PC-3 (cell line): ENCODE measurements at regions not wholly inside any gene's neighbourhood (a gene's known extent, or its start where the extent isn't known, plus 50 kb on each side); places are given as distances from the start of the nearest gene placed in this dataset.
A peak's percentile ranks its signal among the peaks of the same experiment; 100 is the strongest.

ENCODE experiments used
- ATAC-seq: fragments of 200-7000 bp; cut with Tn5 transposase; 2 replicates; pipeline ENCODE4 v1.9.1; 2020; ENCODE audit warnings: mild to moderate bottlenecking, moderate library complexity
- BruUV-seq: library from RNA; stranded (reverse); fragments of 400-500 nt; replicated peaks from 2 replicates; lab custom pipeline; 2021; lab: Mats Ljungman, UMichigan
- CTCF ChIA-PET: fragments of 300-600 bp; sonication (Branson Sonifier 250); formaldehyde crosslinking; loops from one replicate; lab custom pipeline; 2022; ENCODE audit warnings: antibody characterized with exemption; lab: Charles Lee
- POLR2A ChIA-PET: fragments of 300-600 bp; sonication (Branson Sonifier 250); formaldehyde crosslinking; loops from one replicate; lab custom pipeline; 2022; ENCODE audit warnings: antibody characterized with exemption; ENCODE audit not compliant: unreplicated experiment; lab: Charles Lee
- DNase-seq: peaks from one replicate; pipeline ENCODE4 v3.0.0-alpha.2; 2015
- H2AFZ ChIP-seq: fragments of 300-600 bp; sonication (generic); 2 replicates; pipeline ENCODE4 v1.6.0; 2016; ENCODE audit warnings: antibody characterized with exemption, low read length
- H3F3A ChIP-seq: fragments of 300-600 bp; sonication (generic); one replicate; pipeline ENCODE4 v1.6.0; 2017; ENCODE audit warnings: antibody characterized with exemption, low read length, control low read depth, mild to moderate bottlenecking; ENCODE audit not compliant: unreplicated experiment
- H3K27ac ChIP-seq: fragments of 300-600 bp; sonication (generic); 2 replicates; pipeline ENCODE4 v1.5.1; 2016; ENCODE audit warnings: mild to moderate bottlenecking, low read length
- H3K27me3 ChIP-seq: fragments of 300-600 bp; sonication (generic); 2 replicates; pipeline ENCODE4 v1.6.1; 2016; ENCODE audit warnings: low read length, mixed read lengths
- H3K36me3 ChIP-seq: fragments of 300-600 bp; sonication (generic); 2 replicates; pipeline ENCODE4 v1.6.1; 2016; ENCODE audit warnings: low read depth, mixed run types, low read length, mixed read lengths
- H3K4me1 ChIP-seq: fragments of 300-600 bp; sonication (generic); 2 replicates; pipeline ENCODE4 v1.5.1; 2016; ENCODE audit warnings: low read length; ENCODE audit not compliant: insufficient read depth
- H3K4me2 ChIP-seq: fragments of 300-600 bp; sonication (generic); 2 replicates; pipeline ENCODE4 v1.6.0; 2016; ENCODE audit warnings: low read length
- H3K4me3 ChIP-seq: fragments of 300-600 bp; sonication (generic); 2 replicates; pipeline ENCODE4 v1.5.1; 2016; ENCODE audit warnings: mild to moderate bottlenecking, low read length, mixed read lengths
- H3K79me2 ChIP-seq: fragments of 300-600 bp; sonication (generic); 2 replicates; pipeline ENCODE4 v1.6.1; 2017; ENCODE audit warnings: low read length, mixed read lengths
- H3K9ac ChIP-seq: fragments of 300-600 bp; sonication (generic); 2 replicates; pipeline ENCODE4 v1.6.0; 2016; ENCODE audit warnings: mild to moderate bottlenecking, low read length
- H3K9me2 ChIP-seq: fragments of 300-600 bp; sonication (generic); replicated peaks from 2 replicates; pipeline ENCODE4 v1.6.1; 2016; ENCODE audit warnings: mixed run types, low read length, mixed read lengths
- H3K9me3 ChIP-seq: fragments of 300-600 bp; sonication (generic); 2 replicates; pipeline ENCODE4 v1.6.1; 2016; ENCODE audit warnings: low read length, mixed read lengths
- H4K20me1 ChIP-seq: fragments of 300-600 bp; sonication (generic); 2 replicates; pipeline ENCODE4 v1.6.1; 2016; ENCODE audit warnings: low read length, mixed read lengths
- EZH2 ChIP-seq: fragments of 300-600 bp; sonication (generic); IDR thresholded peaks from one replicate; pipeline ENCODE4 v1.6.1; 2017; ENCODE audit warnings: antibody characterized with exemption, mild to moderate bottlenecking, low read length; ENCODE audit not compliant: unreplicated experiment
- EZH2phosphoT487 ChIP-seq: fragments of 300-600 bp; sonication (generic); IDR thresholded peaks from 2 replicates; pipeline ENCODE4 v1.6.1; 2018; ENCODE audit warnings: mild to moderate bottlenecking, antibody characterized with exemption, low read length, borderline replicate concordance
- intact Hi-C: fragments of 100-400 bp; cut with micrococcal nuclease; formaldehyde crosslinking; loops from 2 replicates; pipeline ENCODE4 v1.9.0; 2023
- TF ChIP-seq, protein P1 (sequence below): fragments of 300-600 bp; sonication (generic); conservative IDR thresholded peaks from 2 replicates; pipeline ENCODE4 v1.5.1; 2017; ENCODE audit warnings: antibody characterized with exemption, low read depth, mild to moderate bottlenecking, low read length

DNA sequence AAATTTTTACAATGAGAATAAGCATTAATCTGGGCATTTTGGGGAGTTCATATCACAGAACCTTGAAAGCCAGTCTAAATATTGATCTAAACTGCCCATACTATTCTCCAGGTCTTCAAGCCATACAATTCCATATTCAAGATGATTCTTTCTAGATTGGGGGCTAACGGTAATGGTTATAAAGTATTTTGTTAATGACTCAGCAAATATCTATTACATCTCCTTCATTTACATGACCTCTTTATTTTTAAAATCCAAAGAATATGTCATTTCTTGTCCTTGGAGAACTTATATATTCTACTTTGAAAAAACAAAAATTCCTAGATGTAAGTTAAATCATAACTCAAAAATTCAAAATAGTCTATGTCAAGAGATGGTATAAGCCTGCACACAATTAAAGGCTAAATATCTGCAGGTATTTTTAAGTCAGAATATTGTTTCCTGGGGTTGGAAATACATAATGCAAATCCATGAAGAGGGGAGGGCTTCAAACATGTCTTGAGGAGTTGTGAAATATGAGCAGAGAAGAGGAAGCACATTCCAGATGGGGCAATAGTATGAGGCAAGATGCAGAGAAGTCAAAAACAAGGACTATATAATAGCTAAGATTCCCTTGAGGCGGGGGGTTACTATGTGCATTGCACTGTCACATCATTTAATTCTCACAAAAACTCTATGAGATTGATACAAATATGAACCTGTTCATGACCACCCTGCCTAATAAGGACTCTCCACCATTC, 526.4 kb downstream of the NR2F1-AS1 start:
- DNase-seq (no peak), ATAC-seq (no peak)
- ChIA-PET CTCF (no interaction called here), POLR2A (no interaction called here)
- H3K27ac ChIP-seq, result no peak overlapping the region
- no TSS peak for BruUV-seq
- H3K36me3 ChIP-seq, result no peaks in the 10 kb centered on the region
- H2AFZ ChIP-seq, result no peak overlapping the region
- no peak for TF ChIP-seq EZH2
- no peak for TF ChIP-seq EZH2phosphoT487
- TF ChIP-seq, protein P1, sequence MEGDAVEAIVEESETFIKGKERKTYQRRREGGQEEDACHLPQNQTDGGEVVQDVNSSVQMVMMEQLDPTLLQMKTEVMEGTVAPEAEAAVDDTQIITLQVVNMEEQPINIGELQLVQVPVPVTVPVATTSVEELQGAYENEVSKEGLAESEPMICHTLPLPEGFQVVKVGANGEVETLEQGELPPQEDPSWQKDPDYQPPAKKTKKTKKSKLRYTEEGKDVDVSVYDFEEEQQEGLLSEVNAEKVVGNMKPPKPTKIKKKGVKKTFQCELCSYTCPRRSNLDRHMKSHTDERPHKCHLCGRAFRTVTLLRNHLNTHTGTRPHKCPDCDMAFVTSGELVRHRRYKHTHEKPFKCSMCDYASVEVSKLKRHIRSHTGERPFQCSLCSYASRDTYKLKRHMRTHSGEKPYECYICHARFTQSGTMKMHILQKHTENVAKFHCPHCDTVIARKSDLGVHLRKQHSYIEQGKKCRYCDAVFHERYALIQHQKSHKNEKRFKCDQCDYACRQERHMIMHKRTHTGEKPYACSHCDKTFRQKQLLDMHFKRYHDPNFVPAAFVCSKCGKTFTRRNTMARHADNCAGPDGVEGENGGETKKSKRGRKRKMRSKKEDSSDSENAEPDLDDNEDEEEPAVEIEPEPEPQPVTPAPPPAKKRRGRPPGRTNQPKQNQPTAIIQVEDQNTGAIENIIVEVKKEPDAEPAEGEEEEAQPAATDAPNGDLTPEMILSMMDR, result no peak
- H3K4me1 ChIP-seq, result peaks cover 48% of the 10 kb centered on the region
- no peaks in the 10 kb centered on the region for H4K20me1 ChIP-seq
- no peak overlapping the region for H3K4me2 ChIP-seq
- no peaks in the 10 kb centered on the region for H3K9me2 ChIP-seq
- no peaks in the 10 kb centered on the region for H3F3A ChIP-seq
- H3K9ac ChIP-seq, result no peak overlapping the region
- H3K4me3 ChIP-seq, result no peak overlapping the region
- no peaks in the 10 kb centered on the region for H3K27me3 ChIP-seq
- H3K9me3 ChIP-seq, result no peaks in the 10 kb centered on the region
- no peaks in the 10 kb centered on the region for H3K79me2 ChIP-seq
- intact Hi-C loops, result loop anchor here (5.0 kb wide), 2 partner anchors 107 to 138 kb away; no protein-coding TSS in a partner anchor

DNA sequence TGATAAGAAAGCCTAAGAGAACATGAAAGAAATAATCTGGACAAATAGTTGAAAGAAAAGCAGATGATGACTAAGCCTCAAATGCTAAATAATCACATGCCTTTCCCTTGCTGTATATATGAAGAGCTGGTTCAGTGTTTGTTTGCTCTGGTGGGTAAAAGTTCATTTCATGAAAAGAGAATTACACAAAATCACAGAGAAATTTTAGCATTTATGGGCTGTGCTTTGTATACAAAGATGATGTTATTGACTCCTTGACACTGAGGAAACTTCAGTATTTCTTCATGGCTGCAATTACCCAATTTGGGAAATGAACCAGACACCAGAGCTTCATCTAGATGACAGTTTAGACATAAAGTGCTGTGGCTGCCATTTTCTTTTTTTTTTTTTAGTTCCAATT, 527.2 kb downstream of the NR2F1-AS1 start:
- intact Hi-C loops, result no loop called here
- CTCF ChIA-PET, result no interaction called here

More for the DNA sequence above, 527.2 kb downstream of the NR2F1-AS1 start:
- H3K9ac ChIP-seq, result no peak overlapping the region
- H3F3A ChIP-seq, result no peaks in the 10 kb centered on the region
- no peak for TF ChIP-seq EZH2phosphoT487
- TF ChIP-seq, protein P1, result no peak
- H4K20me1 ChIP-seq, result no peaks in the 10 kb centered on the region
- H3K36me3 ChIP-seq, result no peaks in the 10 kb centered on the region
- H3K4me2 ChIP-seq, result peak overlapping the region; percentile 23
- no peak overlapping the region for H3K4me3 ChIP-seq
- ATAC-seq, result peak; percentile 51
- no peaks in the 10 kb centered on the region for H3K27me3 ChIP-seq
- peak overlapping the region; percentile 24 for H3K27ac ChIP-seq
- no peaks in the 10 kb centered on the region for H3K9me2 ChIP-seq
- BruUV-seq, result no TSS peak
- H3K79me2 ChIP-seq, result no peaks in the 10 kb centered on the region
- H3K4me1 ChIP-seq, result peaks cover 42% of the 10 kb centered on the region
- H2AFZ ChIP-seq, result no peak overlapping the region
- DNase-seq, result peak; percentile 55
- no peaks in the 10 kb centered on the region for H3K9me3 ChIP-seq
- POLR2A ChIA-PET, result interaction anchor here (0.6 kb wide), 2 partner anchors 145 to 296 kb away, joined by 4 to 6 read pairs; no protein-coding TSS in a partner anchor
